ENCODE measurements at regions not wholly inside any gene's neighbourhood (a gene's known extent, or its start where the extent isn't known, plus 50 kb on each side); places are given as distances from the start of the nearest gene placed in this dataset.

DNA sequence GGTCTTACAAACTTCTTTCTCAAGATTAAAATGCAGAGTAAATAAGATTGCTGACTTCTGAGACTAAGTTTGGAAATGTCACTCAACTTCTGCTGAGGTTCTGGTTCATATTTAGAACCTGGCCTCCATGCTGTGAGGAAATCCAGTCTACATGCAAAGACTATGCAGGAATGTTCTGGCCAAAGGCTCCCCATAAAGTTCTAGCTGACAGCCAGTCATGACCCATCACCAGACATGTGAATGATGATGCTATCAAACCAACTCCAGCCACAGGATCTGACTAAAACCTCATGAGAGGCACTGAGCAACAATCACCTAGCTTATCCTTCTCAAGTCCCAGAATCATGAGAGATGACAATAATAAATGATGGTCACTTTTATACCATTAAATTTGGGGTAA, 935.1 kb upstream of the MAP3K7 start:
- DNase-seq (ENCODE audit: low spot score): no peak
- in situ Hi-C loops (cut with HindIII; ENCODE audit: low sequenced_read_pairs): no loop called here

- in situ Hi-C loops (cut with HindIII; ENCODE audit: low sequenced_read_pairs): no loop called here
- no peak for DNase-seq (ENCODE audit: low spot score)
Measured at GRCh38 chr6:91509711-91510110, 922.8 kb upstream of the MAP3K7 start.

- DNase-seq (ENCODE audit: low spot score): no peak
- in situ Hi-C loops (cut with HindIII; ENCODE audit: low sequenced_read_pairs): no loop called here
Measured at GRCh38 chr6:91509039-91509438, 922.2 kb upstream of the MAP3K7 start.

DNA sequence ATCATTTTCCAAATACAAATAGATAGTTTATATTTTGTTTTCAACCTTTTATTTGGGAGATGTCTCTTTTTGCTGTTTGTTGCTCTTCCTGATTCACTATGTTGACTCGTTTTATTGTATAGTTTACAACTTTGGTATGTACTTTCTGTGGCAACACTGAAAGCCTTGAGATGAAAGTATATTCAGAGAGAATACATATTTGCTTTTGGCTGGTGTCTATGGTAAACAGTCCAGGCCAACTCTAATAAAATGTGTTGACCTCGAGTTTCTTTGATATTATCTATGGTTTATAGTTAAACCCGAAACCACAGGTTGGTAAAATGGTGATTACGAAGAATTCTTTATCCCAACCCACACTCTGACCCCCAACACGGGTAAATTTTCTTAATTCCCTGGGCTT, 919.6 kb upstream of the MAP3K7 start:
- no peak for DNase-seq (ENCODE audit: low spot score)
- in situ Hi-C loops (cut with HindIII; ENCODE audit: low sequenced_read_pairs): no loop called here

DNA sequence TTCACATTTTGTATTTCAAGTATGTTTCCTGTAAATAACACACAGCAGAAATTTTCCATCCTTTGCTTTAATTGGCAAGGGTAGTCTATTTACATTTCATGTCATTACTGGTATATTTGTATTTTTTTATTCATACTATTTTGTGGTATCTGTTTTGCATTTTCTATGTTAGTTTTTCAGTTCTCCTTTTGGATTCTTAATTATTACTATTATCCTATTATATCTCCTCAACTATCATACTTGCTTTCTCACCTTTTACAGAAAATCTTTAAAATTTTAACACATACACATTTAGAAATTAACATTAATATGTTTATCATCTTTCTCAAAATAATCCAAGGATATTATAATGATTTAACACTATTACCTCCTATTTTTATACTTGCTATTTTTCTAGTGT, 918.3 kb upstream of the MAP3K7 start:
- DNase-seq (ENCODE audit: low spot score): no peak
- in situ Hi-C loops (cut with HindIII; ENCODE audit: low sequenced_read_pairs): no loop called here

- in situ Hi-C loops (cut with HindIII; ENCODE audit: low sequenced_read_pairs): no loop called here
Measured at GRCh38 chr6:91501930-91502329, 915.1 kb upstream of the MAP3K7 start.

GRCh38 chr6:91500689-91501303, 913.9 kb upstream of the MAP3K7 start:
- DNase-seq (ENCODE audit: low spot score): no peak
- in situ Hi-C loops (cut with HindIII; ENCODE audit: low sequenced_read_pairs): no loop called here

More at GRCh38 chr6:91501930-91502329, 915.1 kb upstream of the MAP3K7 start:
- no peak for DNase-seq (ENCODE audit: low spot score)

DNA sequence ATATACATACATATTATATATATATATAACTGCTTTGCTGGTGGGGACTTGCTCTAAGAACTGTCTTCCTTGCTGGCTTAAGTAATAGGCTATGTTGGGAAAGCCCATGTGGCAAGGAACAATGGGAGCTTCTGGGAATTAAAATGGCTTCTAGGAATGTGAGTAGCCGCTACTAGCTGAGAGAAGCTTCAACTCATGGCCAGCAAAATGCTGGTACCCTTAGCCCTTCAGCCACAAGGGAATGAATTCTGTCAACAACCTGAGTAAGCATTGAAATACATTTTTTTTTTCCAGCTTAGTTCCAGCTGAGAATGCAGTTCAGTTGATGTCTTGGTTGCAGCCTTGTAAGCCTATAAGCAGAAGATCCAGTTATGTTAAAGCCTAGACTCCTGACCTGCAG, 911.7 kb upstream of the MAP3K7 start:
- in situ Hi-C loops (cut with HindIII; ENCODE audit: low sequenced_read_pairs): no loop called here
- DNase-seq (ENCODE audit: low spot score): no peak

DNA sequence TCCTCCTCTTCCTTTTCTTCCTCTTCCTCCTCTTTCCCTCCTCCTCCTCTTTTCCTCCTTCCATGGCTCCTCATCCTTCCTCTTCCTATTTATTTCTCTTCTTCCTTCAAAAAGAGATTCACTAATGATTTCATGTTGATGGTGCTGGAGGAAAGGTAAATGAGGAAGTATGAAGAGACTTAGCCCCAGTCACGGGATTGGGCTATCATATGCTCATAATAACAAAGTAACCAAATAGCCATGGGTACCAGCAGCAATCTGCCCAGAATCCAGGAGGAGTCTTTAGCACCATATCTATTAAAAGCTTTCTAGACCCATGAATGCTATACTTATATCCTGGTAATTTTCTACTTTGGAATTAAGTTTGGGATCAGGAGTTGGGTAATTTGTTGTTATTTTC, 910.9 kb upstream of the MAP3K7 start:
- DNase-seq (ENCODE audit: low spot score): no peak
- in situ Hi-C loops (cut with HindIII; ENCODE audit: low sequenced_read_pairs): no loop called here

GRCh38 chr6:91490671-91491301, 903.9 kb upstream of the MAP3K7 start:
- DNase-seq (ENCODE audit: low spot score): no peak
- in situ Hi-C loops (cut with HindIII; ENCODE audit: low sequenced_read_pairs): no loop called here

- in situ Hi-C loops (cut with HindIII; ENCODE audit: low sequenced_read_pairs): no loop called here
- no peak for DNase-seq (ENCODE audit: low spot score)
Measured at GRCh38 chr6:91487696-91488392, 901.0 kb upstream of the MAP3K7 start.

GRCh38 chr6:91486200-91486599, 899.3 kb upstream of the MAP3K7 start:
- in situ Hi-C loops (cut with HindIII; ENCODE audit: low sequenced_read_pairs): no loop called here
- DNase-seq (ENCODE audit: low spot score): no peak

DNA sequence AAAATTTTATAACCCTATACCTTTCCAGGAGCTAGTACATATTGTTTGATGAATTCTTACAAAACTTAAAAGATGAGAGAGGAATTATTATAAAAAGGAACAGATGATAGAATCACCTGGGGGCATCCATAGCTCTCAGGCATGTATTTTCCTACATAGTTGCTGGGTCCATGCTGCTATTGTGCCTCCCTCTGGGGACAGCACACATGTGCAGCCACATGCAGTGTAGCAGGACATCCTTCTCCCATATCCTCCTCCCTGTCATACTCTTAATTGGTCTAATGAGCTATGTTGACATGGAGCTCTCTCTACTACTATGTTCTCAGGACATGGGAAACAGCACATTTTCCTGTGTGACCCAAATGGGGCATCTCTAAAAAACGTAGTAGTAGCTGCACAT, 898.2 kb upstream of the MAP3K7 start:
- in situ Hi-C loops (cut with HindIII; ENCODE audit: low sequenced_read_pairs): no loop called here
- DNase-seq (ENCODE audit: low spot score): no peak

DNA sequence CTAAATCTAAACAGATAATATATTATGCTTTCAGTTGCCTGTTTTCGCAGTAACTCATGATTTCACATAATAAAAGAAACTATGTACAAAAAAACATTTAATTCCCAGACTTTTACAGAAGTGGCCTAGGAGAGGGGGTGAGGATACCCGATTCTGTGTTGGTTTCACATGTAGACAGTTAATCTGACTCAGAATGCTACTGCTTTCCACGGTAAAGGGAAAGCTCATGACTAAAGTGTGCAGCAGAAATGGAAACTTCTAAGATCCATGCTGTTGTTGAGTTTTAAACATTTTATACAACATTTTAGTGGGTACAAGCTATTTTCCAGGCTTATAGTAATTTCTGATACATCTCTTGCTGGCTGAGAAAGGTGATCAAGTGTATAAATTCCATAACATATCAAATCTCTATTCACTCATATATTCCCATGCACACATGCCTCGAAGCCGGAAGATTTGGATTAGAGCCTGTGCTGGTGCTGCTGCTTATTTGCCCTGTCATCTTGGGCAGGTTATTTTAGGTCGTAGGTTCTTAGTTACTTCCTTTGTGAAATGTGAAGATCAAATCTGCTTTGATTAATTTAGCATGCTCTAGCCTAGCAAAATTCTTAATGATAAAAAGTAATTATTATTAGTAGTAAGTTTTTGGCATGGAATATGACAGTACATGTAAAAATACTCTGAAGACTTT, 896.7 kb upstream of the MAP3K7 start:
- DNase-seq (ENCODE audit: low spot score): no peak
- in situ Hi-C loops (cut with HindIII; ENCODE audit: low sequenced_read_pairs): no loop called here

GRCh38 chr6:91482498-91482897, 895.6 kb upstream of the MAP3K7 start:
- in situ Hi-C loops (cut with HindIII; ENCODE audit: low sequenced_read_pairs): no loop called here
- DNase-seq (ENCODE audit: low spot score): no peak

- DNase-seq (ENCODE audit: low spot score): no peak
- in situ Hi-C loops (cut with HindIII; ENCODE audit: low sequenced_read_pairs): no loop called here
Measured at GRCh38 chr6:91480402-91480801, 893.5 kb upstream of the MAP3K7 start.

DNA sequence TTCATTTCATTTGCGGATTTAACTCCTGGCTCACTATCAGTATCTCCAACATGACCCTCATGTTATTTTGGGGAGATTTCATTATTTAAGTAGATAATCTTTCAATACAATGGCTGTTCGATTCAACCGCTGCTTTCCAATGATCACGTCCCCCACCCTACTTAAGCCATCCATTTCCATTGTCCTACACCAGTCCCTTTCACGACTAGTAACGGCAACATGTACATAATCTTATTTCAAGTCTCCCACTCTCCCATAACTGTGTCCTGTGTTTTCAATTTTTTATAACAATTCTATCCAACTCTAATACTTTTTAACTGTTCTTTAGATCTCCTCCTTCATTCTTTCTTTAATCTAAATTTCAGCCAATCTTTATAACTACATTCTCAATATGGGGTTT, 890.8 kb upstream of the MAP3K7 start:
- in situ Hi-C loops (cut with HindIII; ENCODE audit: low sequenced_read_pairs): no loop called here
- DNase-seq (ENCODE audit: low spot score): no peak

DNA sequence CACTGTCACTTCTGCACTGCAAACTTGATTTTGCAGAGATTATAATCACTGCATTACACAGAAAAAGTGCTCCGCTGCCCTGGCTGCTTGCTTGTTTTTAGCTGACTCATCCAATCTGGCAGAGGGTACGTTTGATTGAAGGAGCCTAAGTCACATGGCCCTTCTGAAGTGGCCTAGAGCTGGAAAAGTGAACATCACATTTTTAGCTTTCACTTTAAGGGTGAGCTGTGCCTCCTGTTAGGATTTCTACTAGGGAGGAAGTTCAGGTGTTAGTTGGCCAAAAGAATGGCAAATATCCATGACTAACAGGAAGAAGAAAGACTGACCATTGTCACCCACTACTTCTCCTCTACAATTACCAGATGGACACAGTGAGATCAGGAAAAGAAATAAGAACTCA, 889.1 kb upstream of the MAP3K7 start:
- DNase-seq (ENCODE audit: low spot score): no peak
- in situ Hi-C loops (cut with HindIII; ENCODE audit: low sequenced_read_pairs): no loop called here

GRCh38 chr6:91465393-91465792, 878.5 kb upstream of the MAP3K7 start:
- in situ Hi-C loops (cut with HindIII; ENCODE audit: low sequenced_read_pairs): no loop called here
- DNase-seq (ENCODE audit: low spot score): no peak

- no peak for DNase-seq (ENCODE audit: low spot score)
- in situ Hi-C loops (cut with HindIII; ENCODE audit: low sequenced_read_pairs): no loop called here
Measured at GRCh38 chr6:91464718-91465117, 877.8 kb upstream of the MAP3K7 start.
